Activated naive CD8-positive, alpha-beta T cell treated with anti-CD3 and anti-CD28 coated beads, Interleukin-2, amount 50 U/mL, for 24 hours (primary cell): ENCODE measurements at regions not wholly inside any gene's neighbourhood (a gene's known extent, or its start where the extent isn't known, plus 50 kb on each side); places are given as distances from the start of the nearest gene placed in this dataset.
"Not testable (repeated sequence)": the region's sequence is repeated elsewhere in the genome, so short reads cannot be mapped to it uniquely, and the experiment has no call there.

Source experiments
- ATAC-seq: fragments of 150-1000 bp; cut with Tn5 transposase; one replicate; pipeline ENCODE4 v1.10.0; 2021
- DNase-seq: peaks from one replicate; pipeline ENCODE4 v3.0.0; 2021
- H3K27ac Mint-ChIP-seq: one replicate; pipeline ENCODE4 v1.8.0; 2021; ENCODE audit warnings: mild to moderate bottlenecking, mixed read lengths
- H3K27me3 Mint-ChIP-seq: one replicate; pipeline ENCODE4 v1.8.0; 2021; ENCODE audit warnings: mixed read lengths
- H3K36me3 Mint-ChIP-seq: one replicate; pipeline ENCODE4 v1.8.0; 2021; ENCODE audit warnings: low read depth, mixed read lengths
- H3K4me1 Mint-ChIP-seq: one replicate; pipeline ENCODE4 v1.8.0; 2021; ENCODE audit warnings: mixed read lengths
- H3K4me3 Mint-ChIP-seq: one replicate; pipeline ENCODE4 v1.8.0; 2021; ENCODE audit warnings: mild to moderate bottlenecking, moderate library complexity, mixed read lengths
- H3K9me3 Mint-ChIP-seq: one replicate; pipeline ENCODE4 v1.8.0; 2021; ENCODE audit warnings: mixed read lengths

- no peak for ATAC-seq
- Mint-ChIP-seq H3K36me3 (no peaks in the 10 kb centered on the region), H3K9me3 (no peaks in the 10 kb centered on the region), H3K27me3 (no peaks in the 10 kb centered on the region), H3K4me1 (no peaks in the 10 kb centered on the region), H3K27ac (no peak overlapping the region), H3K4me3 (no peak overlapping the region)
- no peak for DNase-seq
Observed at GRCh38 chr18:6498289-6498856, 83.7 kb upstream of the L3MBTL4 start.

GRCh38 chr18:6504605-6505497 is 90.1 kb upstream of the L3MBTL4 start:
- peaks cover 4% of the 10 kb centered on the region for H3K9me3 Mint-ChIP-seq
- no peak for ATAC-seq
- H3K4me3 Mint-ChIP-seq = no peak overlapping the region
- no peak for DNase-seq
- no peaks in the 10 kb centered on the region for H3K4me1 Mint-ChIP-seq
- H3K27ac Mint-ChIP-seq = no peak overlapping the region
- peaks cover 4% of the 10 kb centered on the region for H3K27me3 Mint-ChIP-seq
- H3K36me3 Mint-ChIP-seq = no peaks in the 10 kb centered on the region

GRCh38 chr18:6505498-6505875 is 90.8 kb upstream of the L3MBTL4 start:
- DNase-seq (no peak), ATAC-seq (no peak)
- Mint-ChIP-seq H3K36me3 (no peaks in the 10 kb centered on the region), H3K4me3 (no peak overlapping the region), H3K4me1 (no peaks in the 10 kb centered on the region), H3K27me3 (peaks cover 4% of the 10 kb centered on the region), H3K27ac (no peak overlapping the region), H3K9me3 (peaks cover 4% of the 10 kb centered on the region)

GRCh38 chr18:6509417-6509816 is 94.7 kb upstream of the L3MBTL4 start:
- H3K36me3 Mint-ChIP-seq = no peaks in the 10 kb centered on the region
- no peaks in the 10 kb centered on the region for H3K4me1 Mint-ChIP-seq
- H3K4me3 Mint-ChIP-seq = no peak overlapping the region
- ATAC-seq = no peak
- DNase-seq = no peak
- H3K27me3 Mint-ChIP-seq = peaks cover 4% of the 10 kb centered on the region
- no peak overlapping the region for H3K27ac Mint-ChIP-seq
- peaks cover 4% of the 10 kb centered on the region for H3K9me3 Mint-ChIP-seq

GRCh38 chr18:6509832-6510231 is 95.1 kb upstream of the L3MBTL4 start:
- Mint-ChIP-seq H3K36me3 (no peaks in the 10 kb centered on the region), H3K27ac (no peak overlapping the region), H3K9me3 (peaks cover 4% of the 10 kb centered on the region), H3K4me3 (no peak overlapping the region), H3K4me1 (no peaks in the 10 kb centered on the region), H3K27me3 (peaks cover 4% of the 10 kb centered on the region)
- ATAC-seq = no peak
- no peak for DNase-seq

- H3K4me1 Mint-ChIP-seq = no peaks in the 10 kb centered on the region
- no peak overlapping the region for H3K4me3 Mint-ChIP-seq
- H3K27me3 Mint-ChIP-seq = no peaks in the 10 kb centered on the region
- ATAC-seq (no peak), DNase-seq (no peak)
- no peaks in the 10 kb centered on the region for H3K36me3 Mint-ChIP-seq
- peaks cover 18% of the 10 kb centered on the region for H3K9me3 Mint-ChIP-seq
- H3K27ac Mint-ChIP-seq = no peak overlapping the region
Observed at GRCh38 chr18:6520901-6521300, 106.2 kb upstream of the L3MBTL4 start.

GRCh38 chr18:6521803-6522418 is 107.2 kb upstream of the L3MBTL4 start:
- no peaks in the 10 kb centered on the region for H3K36me3 Mint-ChIP-seq
- H3K4me1 Mint-ChIP-seq = no peaks in the 10 kb centered on the region
- no peaks in the 10 kb centered on the region for H3K27me3 Mint-ChIP-seq
- H3K9me3 Mint-ChIP-seq = peaks cover 12% of the 10 kb centered on the region
- no peak for ATAC-seq
- peak; percentile 15 for DNase-seq
- no peak overlapping the region for H3K27ac Mint-ChIP-seq
- no peak overlapping the region for H3K4me3 Mint-ChIP-seq

GRCh38 chr18:6525604-6526003 is 110.9 kb upstream of the L3MBTL4 start:
- Mint-ChIP-seq H3K36me3 (no peaks in the 10 kb centered on the region), H3K4me1 (no peaks in the 10 kb centered on the region), H3K9me3 (peaks cover 22% of the 10 kb centered on the region), H3K4me3 (no peak overlapping the region), H3K27ac (no peak overlapping the region), H3K27me3 (no peaks in the 10 kb centered on the region)
- ATAC-seq = no peak
- no peak for DNase-seq

GRCh38 chr18:6537475-6537874 is 122.8 kb upstream of the L3MBTL4 start:
- H3K4me3 Mint-ChIP-seq = no peak overlapping the region
- H3K4me1 Mint-ChIP-seq = no peaks in the 10 kb centered on the region
- H3K9me3 Mint-ChIP-seq = peaks cover 4% of the 10 kb centered on the region
- H3K36me3 Mint-ChIP-seq = no peaks in the 10 kb centered on the region
- ATAC-seq = no peak
- DNase-seq = no peak
- no peak overlapping the region for H3K27ac Mint-ChIP-seq
- no peaks in the 10 kb centered on the region for H3K27me3 Mint-ChIP-seq

GRCh38 chr18:6541131-6541679 is 126.5 kb upstream of the L3MBTL4 start:
- H3K4me1 Mint-ChIP-seq, H3K36me3 Mint-ChIP-seq, H3K4me3 Mint-ChIP-seq, H3K27me3 Mint-ChIP-seq, ATAC-seq, DNase-seq, H3K27ac Mint-ChIP-seq, H3K9me3 Mint-ChIP-seq: not testable (repeated sequence)

- ATAC-seq = no peak
- Mint-ChIP-seq H3K9me3 (peaks cover 4% of the 10 kb centered on the region), H3K4me1 (no peaks in the 10 kb centered on the region), H3K27ac (no peak overlapping the region), H3K36me3 (no peaks in the 10 kb centered on the region), H3K4me3 (no peak overlapping the region), H3K27me3 (no peaks in the 10 kb centered on the region)
- DNase-seq = no peak
Observed at GRCh38 chr18:6542296-6542695, 127.6 kb upstream of the L3MBTL4 start.

GRCh38 chr18:6543330-6543908 is 128.7 kb upstream of the L3MBTL4 start:
- H3K36me3 Mint-ChIP-seq = no peaks in the 10 kb centered on the region
- H3K4me3 Mint-ChIP-seq = no peak overlapping the region
- H3K9me3 Mint-ChIP-seq = peaks cover 4% of the 10 kb centered on the region
- no peaks in the 10 kb centered on the region for H3K27me3 Mint-ChIP-seq
- no peaks in the 10 kb centered on the region for H3K4me1 Mint-ChIP-seq
- H3K27ac Mint-ChIP-seq = no peak overlapping the region
- DNase-seq (no peak), ATAC-seq (no peak)

- DNase-seq = no peak
- Mint-ChIP-seq H3K27me3 (no peaks in the 10 kb centered on the region), H3K27ac (no peak overlapping the region), H3K9me3 (no peaks in the 10 kb centered on the region), H3K36me3 (no peaks in the 10 kb centered on the region), H3K4me1 (no peaks in the 10 kb centered on the region), H3K4me3 (no peak overlapping the region)
- no peak for ATAC-seq
Observed at GRCh38 chr18:6546229-6546628, 131.5 kb upstream of the L3MBTL4 start.

- Mint-ChIP-seq H3K27me3 (no peaks in the 10 kb centered on the region), H3K4me1 (no peaks in the 10 kb centered on the region), H3K4me3 (no peak overlapping the region), H3K9me3 (no peaks in the 10 kb centered on the region), H3K27ac (no peak overlapping the region), H3K36me3 (no peaks in the 10 kb centered on the region)
- ATAC-seq (no peak), DNase-seq (no peak)
Observed at GRCh38 chr18:6547476-6547875, 132.8 kb upstream of the L3MBTL4 start.
